Lower leg skin (tissue), 3 donors: ENCODE measurements at regions not wholly inside any gene's neighbourhood (a gene's known extent, or its start where the extent isn't known, plus 50 kb on each side); places are given as distances from the start of the nearest gene placed in this dataset.

Experiments used
- POLR2A ChIP-seq, 2 donors: fragments of 450-650 bp; IDR thresholded peaks; one replicate each; pipeline ENCODE4 v1.6.1; 2016 to 2017; ENCODE audit warnings: antibody characterized with exemption in 2 of 2, mild to moderate bottlenecking in 1 of 2, moderate library complexity in 1 of 2
- TF ChIP-seq, protein P1 (sequence below), 3 donors: fragments of 450-650 bp; IDR thresholded peaks; one replicate each; pipeline ENCODE4 v1.5.1; 2016; ENCODE audit warnings: antibody characterized with exemption in 3 of 3, mild to moderate bottlenecking in 3 of 3, moderate library complexity in 2 of 3

- TF ChIP-seq, protein P1, sequence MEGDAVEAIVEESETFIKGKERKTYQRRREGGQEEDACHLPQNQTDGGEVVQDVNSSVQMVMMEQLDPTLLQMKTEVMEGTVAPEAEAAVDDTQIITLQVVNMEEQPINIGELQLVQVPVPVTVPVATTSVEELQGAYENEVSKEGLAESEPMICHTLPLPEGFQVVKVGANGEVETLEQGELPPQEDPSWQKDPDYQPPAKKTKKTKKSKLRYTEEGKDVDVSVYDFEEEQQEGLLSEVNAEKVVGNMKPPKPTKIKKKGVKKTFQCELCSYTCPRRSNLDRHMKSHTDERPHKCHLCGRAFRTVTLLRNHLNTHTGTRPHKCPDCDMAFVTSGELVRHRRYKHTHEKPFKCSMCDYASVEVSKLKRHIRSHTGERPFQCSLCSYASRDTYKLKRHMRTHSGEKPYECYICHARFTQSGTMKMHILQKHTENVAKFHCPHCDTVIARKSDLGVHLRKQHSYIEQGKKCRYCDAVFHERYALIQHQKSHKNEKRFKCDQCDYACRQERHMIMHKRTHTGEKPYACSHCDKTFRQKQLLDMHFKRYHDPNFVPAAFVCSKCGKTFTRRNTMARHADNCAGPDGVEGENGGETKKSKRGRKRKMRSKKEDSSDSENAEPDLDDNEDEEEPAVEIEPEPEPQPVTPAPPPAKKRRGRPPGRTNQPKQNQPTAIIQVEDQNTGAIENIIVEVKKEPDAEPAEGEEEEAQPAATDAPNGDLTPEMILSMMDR (IDR thresholded peaks at IDR 0.05), result no peak
- no peak for TF ChIP-seq POLR2A (IDR thresholded peaks at IDR 0.05)
Observed at GRCh38 chr4:123977641-123978081, 581.1 kb downstream of the SPRY1 start.
